Spleen (tissue), 11 donors: ENCODE measurements at regions not wholly inside any gene's neighbourhood (a gene's known extent, or its start where the extent isn't known, plus 50 kb on each side); places are given as distances from the start of the nearest gene placed in this dataset.

ENCODE experiments used
- DNase-seq: peaks from one replicate; pipeline ENCODE4 v3.0.0-alpha.2; 2020
- H3K27ac ChIP-seq, 8 donors: fragments of 200-600 bp; sonication (generic) in 7 of 8; 1 replicate in 4 of 8; 2 replicates in 4 of 8; pipeline versions ENCODE4 v1.5.0 to v1.8.0; 2016 to 2021; ENCODE audit warnings: inconsistent platforms in 4 of 8, mild to moderate bottlenecking in 4 of 8, moderate library complexity in 1 of 8
- H3K27me3 ChIP-seq, 7 donors: fragments of 200-600 bp; sonication (generic) in 6 of 7; replicated peaks in 1 of 7; 1 replicate in 4 of 7; 2 replicates in 3 of 7; pipeline versions ENCODE4 v1.5.0 to v1.8.0; 2016 to 2021; ENCODE audit warnings: inconsistent platforms in 3 of 7, mild to moderate bottlenecking in 1 of 7
- H3K36me3 ChIP-seq, 6 donors: fragments of 200-600 bp; sonication (generic) in 5 of 6; 1 replicate in 4 of 6; 2 replicates in 2 of 6; pipeline versions ENCODE4 v1.5.0 to v1.8.0; 2016 to 2021; ENCODE audit warnings: inconsistent platforms in 2 of 6
- H3K4me1 ChIP-seq, 6 donors: fragments of 200-600 bp; sonication (generic) in 5 of 6; 1 replicate in 3 of 6; 2 replicates in 3 of 6; pipeline versions ENCODE4 v1.5.0 to v1.8.0; 2016 to 2021; ENCODE audit warnings: inconsistent platforms in 3 of 6
- H3K4me3 ChIP-seq, 8 donors: fragments of 200-600 bp; sonication (generic) in 7 of 8; 1 replicate in 4 of 8; 2 replicates in 4 of 8; pipeline versions ENCODE4 v1.5.0 to v1.8.0; 2016 to 2021; ENCODE audit warnings: inconsistent platforms in 4 of 8, mild to moderate bottlenecking in 4 of 8, moderate library complexity in 2 of 8
- H3K9me3 ChIP-seq, 8 donors: fragments of 200-600 bp; sonication (generic) in 7 of 8; 1 replicate in 4 of 8; 2 replicates in 4 of 8; pipeline versions ENCODE4 v1.5.0 to v1.8.0; 2016 to 2021; ENCODE audit warnings: inconsistent platforms in 4 of 8
- POLR2A ChIP-seq, 3 donors: fragments of 450-650 bp; IDR thresholded peaks; one replicate each; pipeline ENCODE4 v1.5.1; 2017; ENCODE audit warnings: antibody characterized with exemption in 3 of 3, mild to moderate bottlenecking in 1 of 3
- POLR2AphosphoS5 ChIP-seq, 3 donors: sonication (generic); formaldehyde crosslinking; IDR thresholded peaks; one replicate each; pipeline ENCODE4 v1.5.1; 2017; ENCODE audit warnings: antibody characterized with exemption in 3 of 3
- WGBS, 5 donors: extraction: QIAGEN DNeasy Blood & Tissue Kit in 3 of 5; methylation state at CpG; one replicate each; pipeline versions ENCODE4 v1.1.5 to v1.1.7; 2013 to 2018; 5-methylcytosine and 5-hydroxymethylcytosine counted together
- intact Hi-C: fragments of 100-400 bp; cut with DNase I; formaldehyde crosslinking; loops from one replicate; pipeline ENCODE4 v1.15.0; 2023; ENCODE audit warnings: low total_unique reads
- TF ChIP-seq, protein P1 (sequence below), 11 experiments: fragments of 200-600 bp in 7 of 11; fragments of 450-650 bp in 4 of 11; sonication (generic) in 4 of 11; IDR thresholded peaks in 8 of 11; conservative IDR thresholded peaks in 3 of 11; 1 replicate in 7 of 11; 2 replicates in 4 of 11; pipeline versions ENCODE4 v1.4.0 to v1.8.0; 2016 to 2021; ENCODE audit warnings: antibody characterized with exemption in 11 of 11, inconsistent platforms in 4 of 11, mild to moderate bottlenecking in 1 of 11
- donor health status: healthy with polysubstance abuse.
- donor health status: DM: no; HTN: no; CAD: no; lungs with moderate emphysema.
- donor health status: DM: no; HTN: no; CAD: no.
- donor health status: Bipolar disorder and iron deficiency.
- donor health status: healthy.
- donor health status: DM: no; HTN: no; CAD: no.
- donor health status: DM: yes; HTN: yes; CAD: no.

DNA sequence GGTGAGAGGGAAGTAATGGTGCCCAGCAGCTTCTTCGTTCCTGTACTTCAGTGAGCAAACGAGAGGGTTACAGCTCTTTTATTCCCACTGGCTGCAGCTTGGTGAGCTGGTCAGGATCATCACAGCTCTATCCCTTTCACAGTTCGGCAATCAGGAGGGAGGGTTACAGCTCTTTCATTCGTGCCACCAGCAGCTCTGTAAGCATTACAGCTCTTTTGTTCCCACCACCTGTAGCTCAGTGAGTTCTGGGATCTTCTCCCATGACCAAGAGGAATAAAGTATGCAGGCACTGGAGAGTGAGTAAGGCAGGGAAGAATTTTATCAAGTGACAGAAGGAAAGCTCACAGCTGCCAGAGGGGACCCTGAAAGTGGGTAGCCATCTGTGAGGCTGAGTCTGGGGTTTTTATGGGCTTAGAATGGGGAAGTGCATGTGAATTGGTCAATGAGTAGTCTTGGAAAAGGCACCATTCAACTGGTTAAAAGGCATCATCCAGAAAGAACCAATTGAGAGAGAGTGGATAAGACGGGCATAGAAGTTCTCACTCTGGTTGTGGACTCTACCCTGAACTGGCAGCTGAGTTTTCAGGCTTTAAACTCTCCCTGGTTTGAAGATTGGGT is 123.7 kb downstream of the COX18 start:
- intact Hi-C loops, result no loop called here
- Histone ChIP-seq H3K4me3 (no peak overlapping the region), H3K27me3 (no peaks in the 10 kb centered on the region), H3K9me3 (peaks cover 0 to 12% (median 5%) of the 10 kb centered on the region in 8 donors), H3K4me1 (no peaks in the 10 kb centered on the region), H3K36me3 (no peaks in the 10 kb centered on the region), H3K27ac (no peak overlapping the region)
- TF ChIP-seq POLR2AphosphoS5 (IDR thresholded peaks at IDR 0.05), result no peak
- no peak for TF ChIP-seq POLR2A (IDR thresholded peaks at IDR 0.05)
- TF ChIP-seq, protein P1, sequence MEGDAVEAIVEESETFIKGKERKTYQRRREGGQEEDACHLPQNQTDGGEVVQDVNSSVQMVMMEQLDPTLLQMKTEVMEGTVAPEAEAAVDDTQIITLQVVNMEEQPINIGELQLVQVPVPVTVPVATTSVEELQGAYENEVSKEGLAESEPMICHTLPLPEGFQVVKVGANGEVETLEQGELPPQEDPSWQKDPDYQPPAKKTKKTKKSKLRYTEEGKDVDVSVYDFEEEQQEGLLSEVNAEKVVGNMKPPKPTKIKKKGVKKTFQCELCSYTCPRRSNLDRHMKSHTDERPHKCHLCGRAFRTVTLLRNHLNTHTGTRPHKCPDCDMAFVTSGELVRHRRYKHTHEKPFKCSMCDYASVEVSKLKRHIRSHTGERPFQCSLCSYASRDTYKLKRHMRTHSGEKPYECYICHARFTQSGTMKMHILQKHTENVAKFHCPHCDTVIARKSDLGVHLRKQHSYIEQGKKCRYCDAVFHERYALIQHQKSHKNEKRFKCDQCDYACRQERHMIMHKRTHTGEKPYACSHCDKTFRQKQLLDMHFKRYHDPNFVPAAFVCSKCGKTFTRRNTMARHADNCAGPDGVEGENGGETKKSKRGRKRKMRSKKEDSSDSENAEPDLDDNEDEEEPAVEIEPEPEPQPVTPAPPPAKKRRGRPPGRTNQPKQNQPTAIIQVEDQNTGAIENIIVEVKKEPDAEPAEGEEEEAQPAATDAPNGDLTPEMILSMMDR (IDR thresholded peaks at IDR 0.05 in 8 of 11, conservative IDR thresholded peaks at IDR 0.05 in 3 of 11), result no peak
- DNase-seq, result no peak
- 74 to 83% (median 78%) methylated on average over 5 of the region's 5 CpGs for WGBS, 5 donors

DNA sequence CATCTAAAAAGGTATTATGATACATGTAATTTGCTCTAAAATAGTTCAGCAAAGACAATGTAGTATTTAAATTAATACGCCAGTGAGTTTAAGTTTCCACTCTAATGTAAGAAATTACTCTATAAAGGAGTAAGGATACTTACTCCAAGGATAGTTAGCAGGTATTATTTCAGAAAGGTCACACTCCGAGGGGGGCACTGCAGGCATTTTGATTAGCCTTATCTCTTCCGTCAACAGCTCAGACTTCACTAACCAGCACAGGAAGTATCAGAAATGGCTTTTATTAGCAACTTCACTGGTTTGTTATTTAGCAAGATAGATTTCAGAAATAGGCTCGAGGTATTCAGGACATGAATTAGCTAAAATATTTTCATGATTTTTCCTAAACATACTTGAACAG is 127.0 kb downstream of the COX18 start:
- TF ChIP-seq, protein P1 (IDR thresholded peaks at IDR 0.05 in 8 of 11, conservative IDR thresholded peaks at IDR 0.05 in 3 of 11), result no peak
- TF ChIP-seq POLR2A (IDR thresholded peaks at IDR 0.05), result no peak
- TF ChIP-seq POLR2AphosphoS5 (IDR thresholded peaks at IDR 0.05), result no peak
- H3K9me3 ChIP-seq, result peaks cover 0 to 12% (median 5%) of the 10 kb centered on the region in 8 donors
- no peak overlapping the region for H3K4me3 ChIP-seq
- no peak for DNase-seq
- no peaks in the 10 kb centered on the region for H3K36me3 ChIP-seq
- intact Hi-C loops, result no loop called here
- H3K27ac ChIP-seq, result no peak overlapping the region
- 34 to 46% (median 41%) methylated on average over 4 of the region's 4 CpGs for WGBS, 5 donors
- H3K27me3 ChIP-seq, result no peaks in the 10 kb centered on the region
- no peaks in the 10 kb centered on the region for H3K4me1 ChIP-seq

- Histone ChIP-seq H3K27ac (no peak overlapping the region), H3K4me1 (no peaks in the 10 kb centered on the region), H3K4me3 (no peak overlapping the region), H3K36me3 (no peaks in the 10 kb centered on the region), H3K27me3 (no peaks in the 10 kb centered on the region), H3K9me3 (no peaks in the 10 kb centered on the region)
- TF ChIP-seq, protein P1 (IDR thresholded peaks at IDR 0.05 in 8 of 11, conservative IDR thresholded peaks at IDR 0.05 in 3 of 11), result no peak
- TF ChIP-seq POLR2A (IDR thresholded peaks at IDR 0.05) (no peak), POLR2AphosphoS5 (IDR thresholded peaks at IDR 0.05) (no peak)
- DNase-seq, result no peak
- WGBS, 5 donors, result 71 to 86% (median 82%) methylated on average over 2 of the region's 2 CpGs
- intact Hi-C loops, result no loop called here
Measured at GRCh38 chr4:72938516-72938915, 131.0 kb downstream of the COX18 start.

DNA sequence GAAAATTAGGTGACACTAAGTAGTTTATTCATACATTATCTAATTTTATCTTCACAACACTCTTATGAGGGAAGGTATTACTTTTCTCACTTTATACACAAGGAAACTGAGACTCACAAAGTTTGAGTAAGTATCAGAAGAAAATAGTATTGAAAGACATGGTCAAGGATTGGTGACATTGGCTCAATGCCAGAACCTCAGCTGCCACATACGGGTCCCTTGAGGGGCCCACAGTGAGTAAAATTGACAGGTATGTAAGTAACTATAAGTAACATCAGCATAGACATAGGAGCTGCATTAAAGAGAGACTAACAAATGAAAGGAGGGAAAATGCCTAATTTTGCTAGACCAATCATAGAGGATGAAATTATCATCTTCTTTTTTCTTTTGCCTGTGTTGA is 134.1 kb downstream of the COX18 start:
- no peak overlapping the region for H3K4me3 ChIP-seq
- intact Hi-C loops, result no loop called here
- no peaks in the 10 kb centered on the region for H3K9me3 ChIP-seq
- H3K27me3 ChIP-seq, result no peaks in the 10 kb centered on the region
- 43 to 71% (median 55%) methylated on average over 1 of the region's 1 CpG for WGBS, 5 donors
- H3K4me1 ChIP-seq, result no peaks in the 10 kb centered on the region
- no peak for DNase-seq
- H3K36me3 ChIP-seq, result no peaks in the 10 kb centered on the region
- TF ChIP-seq, protein P1 (IDR thresholded peaks at IDR 0.05 in 8 of 11, conservative IDR thresholded peaks at IDR 0.05 in 3 of 11), result no peak
- TF ChIP-seq POLR2A (IDR thresholded peaks at IDR 0.05), result no peak
- TF ChIP-seq POLR2AphosphoS5 (IDR thresholded peaks at IDR 0.05), result no peak
- H3K27ac ChIP-seq, result no peak overlapping the region
